NCI-H510A treated with DMSO at 0.1 percent for 48 hours (cell line): ENCODE measurements at regions not wholly inside any gene's neighbourhood (a gene's known extent, or its start where the extent isn't known, plus 50 kb on each side); places are given as distances from the start of the nearest gene placed in this dataset.
"Not testable (repeated sequence)": the region's sequence is repeated elsewhere in the genome, so short reads cannot be mapped to it uniquely, and the experiment has no call there.

Source experiments
- DNase-seq: peaks from one replicate; lab custom pipeline; 2025; lab: John Stamatoyannopoulos, UW

GRCh38 chr4:126986828-126987227 lies 645.9 kb upstream of the INTU start:
- DNase-seq = no peak

- DNase-seq = no peak
These were observed 640.8 kb upstream of the INTU start for GRCh38 chr4:126991965-126992364.

- no peak for DNase-seq
These were observed 639.8 kb upstream of the INTU start for GRCh38 chr4:126992910-126993309.

- DNase-seq = no peak
These were observed 639.4 kb upstream of the INTU start for GRCh38 chr4:126993351-126993750.

- no peak for DNase-seq
These were observed 637.5 kb upstream of the INTU start for GRCh38 chr4:126995235-126995634.

- DNase-seq = no peak
These were observed 632.6 kb upstream of the INTU start for GRCh38 chr4:127000110-127000509.

- DNase-seq = no peak
These were observed 631.9 kb upstream of the INTU start for GRCh38 chr4:127000846-127001245.

GRCh38 chr4:127001933-127002332 lies 630.8 kb upstream of the INTU start:
- no peak for DNase-seq

GRCh38 chr4:127006446-127006877 lies 626.3 kb upstream of the INTU start:
- no peak for DNase-seq

GRCh38 chr4:127007305-127007704 lies 625.5 kb upstream of the INTU start:
- no peak for DNase-seq

- no peak for DNase-seq
These were observed 620.2 kb upstream of the INTU start for GRCh38 chr4:127012549-127012948.

GRCh38 chr4:127015667-127016117 lies 617.1 kb upstream of the INTU start:
- no peak for DNase-seq

GRCh38 chr4:127018381-127018780 lies 614.4 kb upstream of the INTU start:
- DNase-seq = no peak

- DNase-seq = not testable (repeated sequence)
These were observed 611.9 kb upstream of the INTU start for GRCh38 chr4:127020831-127021230.

- DNase-seq = no peak
These were observed 596.5 kb upstream of the INTU start for GRCh38 chr4:127036296-127036695.

GRCh38 chr4:127045861-127046260 lies 586.9 kb upstream of the INTU start:
- DNase-seq = no peak

GRCh38 chr4:127047930-127048329 lies 584.8 kb upstream of the INTU start:
- DNase-seq = no peak

GRCh38 chr4:127048376-127049044 lies 584.2 kb upstream of the INTU start:
- DNase-seq = no peak

- DNase-seq = no peak
These were observed 583.2 kb upstream of the INTU start for GRCh38 chr4:127049526-127049925.

GRCh38 chr4:127052742-127053141 lies 580.0 kb upstream of the INTU start:
- no peak for DNase-seq

GRCh38 chr4:127055357-127055756 lies 577.4 kb upstream of the INTU start:
- no peak for DNase-seq

GRCh38 chr4:127069675-127070074 lies 563.1 kb upstream of the INTU start:
- DNase-seq = no peak

- DNase-seq = no peak
These were observed 561.3 kb upstream of the INTU start for GRCh38 chr4:127071443-127071842.

- no peak for DNase-seq
These were observed 552.6 kb upstream of the INTU start for GRCh38 chr4:127080141-127080540.
